HepG2 (cell line): ENCODE measurements at regions not wholly inside any gene's neighbourhood (a gene's known extent, or its start where the extent isn't known, plus 50 kb on each side); places are given as distances from the start of the nearest gene placed in this dataset.

ENCODE experiments used
- ATAC-seq: fragments of 200-7000 bp; cut with Tn5 transposase; 3 replicates; pipeline ENCODE4 v1.9.1; 2020; ENCODE audit warnings: mild to moderate bottlenecking, moderate library complexity
- BruUV-seq: library from RNA; stranded (reverse); fragments of 400-500 nt; replicated peaks from 2 replicates; lab custom pipeline; 2021; lab: Mats Ljungman, UMichigan
- CTCF ChIA-PET: fragments of 300-600 bp; formaldehyde crosslinking; extraction: SDS; loops from one replicate; lab custom pipeline; 2021; ENCODE audit warnings: low total read pairs, inconsistent platforms, low intra/inter-chr PET ratio; lab: Yijun Ruan, JAX
- POLR2A ChIA-PET: fragments of 350-600 bp; sonication (Branson Sonifier 250); formaldehyde crosslinking; loops from one replicate; lab custom pipeline; 2020; ENCODE audit warnings: antibody characterized with exemption, inconsistent platforms; lab: Yijun Ruan, JAX
- DNase-seq: peaks from one replicate; pipeline ENCODE4 v3.0.0-alpha.2; 2015; ENCODE audit warnings: low spot score
- FAIRE-seq: peaks from 3 replicates; lab custom pipeline; 2011; peaks lifted over from hg19 to GRCh38; lab: Jason Lieb, UNC
- H2AFZ ChIP-seq: one replicate; pipeline ENCODE4 v1.6.1; 2011; ENCODE audit warnings: low read length, inconsistent platforms
- H3K27ac ChIP-seq: fragments of 300-600 bp; 3 replicates; pipeline ENCODE4 v1.8.0; 2011; ENCODE audit warnings: mixed run types, mild to moderate bottlenecking, mixed read lengths, low read length, inconsistent platforms; ENCODE audit not compliant: insufficient read depth; ENCODE audit errors: extremely low read length
- H3K27me3 ChIP-seq, 2 experiments: fragments of 200-600 bp in 1 of 2; 2 replicates in 1 of 2; 3 replicates in 1 of 2; pipeline versions ENCODE4 v1.6.0 to v1.8.0; 2011; ENCODE audit warnings: low read length in 2 of 2, mild to moderate bottlenecking in 2 of 2, moderate library complexity in 2 of 2, inconsistent platforms in 1 of 2; ENCODE audit not compliant: insufficient read depth in 2 of 2, control insufficient read depth in 1 of 2
- H3K36me3 ChIP-seq, 2 experiments: fragments of 200-600 bp in 1 of 2; replicated peaks in 1 of 2; 2 replicates in 1 of 2; 3 replicates in 1 of 2; pipeline versions ENCODE4 v1.5.1 to v1.8.0; 2011; ENCODE audit warnings: low read length in 2 of 2, inconsistent platforms in 1 of 2; ENCODE audit not compliant: insufficient read depth in 2 of 2, control insufficient read depth in 1 of 2
- H3K4me1 ChIP-seq: 2 replicates; pipeline ENCODE4 v1.5.1; 2012; ENCODE audit warnings: low read length, inconsistent platforms; ENCODE audit not compliant: insufficient read depth
- H3K4me2 ChIP-seq: 2 replicates; pipeline ENCODE4 v1.6.0; 2011; ENCODE audit warnings: low read depth, low read length, inconsistent platforms
- H3K4me3 ChIP-seq, 3 experiments: fragments of 200-600 bp in 1 of 3; sonication (generic), shearing (Covaris generic) in 1 of 3; replicated peaks in 1 of 3; 2 replicates each; pipeline ENCODE4 v1.5.1; 2011 to 2016; ENCODE audit warnings: low read length in 3 of 3, inconsistent platforms in 2 of 3, low read depth in 2 of 3, mild to moderate bottlenecking in 2 of 3, control low read depth in 1 of 3, mixed read lengths in 1 of 3; ENCODE audit not compliant: insufficient read depth in 1 of 3
- H3K79me2 ChIP-seq: one replicate; pipeline ENCODE4 v1.6.1; 2011; ENCODE audit warnings: low read length, inconsistent platforms; ENCODE audit not compliant: insufficient read depth
- H3K9ac ChIP-seq: 2 replicates; pipeline ENCODE4 v1.6.0; 2011; ENCODE audit warnings: mild to moderate bottlenecking, low read depth, low read length, inconsistent platforms; ENCODE audit not compliant: insufficient read depth
- H3K9me3 ChIP-seq: 2 replicates; pipeline ENCODE4 v1.5.1; 2012; ENCODE audit warnings: mild to moderate bottlenecking, low read length
- H4K20me1 ChIP-seq: 2 replicates; pipeline ENCODE4 v1.6.0; 2011; ENCODE audit warnings: inconsistent platforms, mild to moderate bottlenecking, low read length, moderate library complexity; ENCODE audit not compliant: insufficient read depth
- ATF6 ChIP-seq: sonication (generic); formaldehyde crosslinking; conservative IDR thresholded peaks from 2 replicates; pipeline ENCODE4 v1.4.0; 2020; ENCODE audit warnings: missing genetic modification reagents
- LCORL ChIP-seq, 2 experiments: fragments of 450-650 bp in 1 of 2; sonication (generic) in 1 of 2; formaldehyde crosslinking in 1 of 2; IDR thresholded peaks; 2 replicates each; pipeline versions ENCODE4 v1.5.0 to v1.6.1; 2017 to 2020; ENCODE audit warnings: antibody characterized with exemption in 1 of 2, missing genetic modification reagents in 1 of 2
- MAF1 ChIP-seq: sonication (generic); formaldehyde crosslinking; IDR thresholded peaks from 2 replicates; pipeline ENCODE4 v1.5.0; 2020; ENCODE audit warnings: missing genetic modification reagents, borderline replicate concordance
- NBN ChIP-seq: fragments of 450-650 bp; conservative IDR thresholded peaks from 2 replicates; pipeline ENCODE4 v1.6.1; 2017
- PRMT3 ChIP-seq: sonication (generic); formaldehyde crosslinking; IDR thresholded peaks from 2 replicates; pipeline ENCODE4 v1.8.1; 2022; ENCODE audit warnings: low read depth, mild to moderate bottlenecking, moderate library complexity, missing genetic modification reagents, borderline replicate concordance
- SAP130 ChIP-seq: IDR thresholded peaks from 2 replicates; pipeline ENCODE4 v1.6.1; 2016; ENCODE audit warnings: low read depth
- ZBED4 ChIP-seq: sonication (generic); formaldehyde crosslinking; IDR thresholded peaks from 2 replicates; pipeline ENCODE4 v1.4.0; 2020; ENCODE audit warnings: missing genetic modification reagents, borderline replicate concordance
- ZFP37 ChIP-seq: sonication (generic); formaldehyde crosslinking; IDR thresholded peaks from 2 replicates; pipeline ENCODE4 v1.4.0; 2020; ENCODE audit warnings: missing genetic modification reagents, borderline replicate concordance
- ZNF446 ChIP-seq: sonication (generic); formaldehyde crosslinking; IDR thresholded peaks from 2 replicates; pipeline ENCODE4 v1.5.0; 2020; ENCODE audit warnings: mild to moderate bottlenecking, missing genetic modification reagents
- ZNF484 ChIP-seq: sonication (generic); formaldehyde crosslinking; IDR thresholded peaks from 2 replicates; pipeline ENCODE4 v1.5.1; 2020; ENCODE audit warnings: mild to moderate bottlenecking, low read depth, missing genetic modification reagents, borderline replicate concordance
- WGBS: methylation state at CpG from one replicate; pipeline ENCODE4 v1.1.6; 2017; ENCODE audit warnings: low lambda C conversion rate; 5-methylcytosine and 5-hydroxymethylcytosine counted together
- in situ Hi-C: cut with HindIII; loops from 2 replicates; pipeline ENCODE4 v1.10.0; 2017; ENCODE audit warnings: low pct_unique_long_range_greater_than_20kb; ENCODE audit not compliant: extremely low pct_ligation_motif_present
- intact Hi-C: fragments of 100-400 bp; cut with micrococcal nuclease; formaldehyde crosslinking; loops from one replicate; pipeline ENCODE4 v1.10.0; 2022; ENCODE audit not compliant: unreplicated experiment

- intact Hi-C loops, result no loop called here
- DNase-seq, result no peak
- no peak overlapping the region for H3K9ac ChIP-seq
- no peak overlapping the region for H3K27ac ChIP-seq
- ATAC-seq, result no peak
- 42% methylated on average over 5 of the region's 5 CpGs for WGBS
- no TSS peak for BruUV-seq
- no peak overlapping the region for H3K4me3 ChIP-seq
- in situ Hi-C loops, result no loop called here
- H4K20me1 ChIP-seq, result no peaks in the 10 kb centered on the region
- CTCF ChIA-PET, result no interaction called here
- H3K4me1 ChIP-seq, result no peaks in the 10 kb centered on the region
- H3K36me3 ChIP-seq, result no peaks in the 10 kb centered on the region
- no peak overlapping the region for H2AFZ ChIP-seq
- H3K27me3 ChIP-seq, result peaks cover 0 to 6% of the 10 kb centered on the region in 2 experiments; a peak in 1 of 5 replicates
- POLR2A ChIA-PET, result no interaction called here
- FAIRE-seq, result no peak
- no peak for TF ChIP-seq NBN
- H3K4me2 ChIP-seq, result no peak overlapping the region
- H3K9me3 ChIP-seq, result no peaks in the 10 kb centered on the region
- no peaks in the 10 kb centered on the region for H3K79me2 ChIP-seq
These were observed 396.5 kb upstream of the SEMA6A start for GRCh38 chr5:116971131-116971530.

GRCh38 chr5:116970318-116970717, 395.7 kb upstream of the SEMA6A start:
- no peak overlapping the region for H3K27ac ChIP-seq
- no peaks in the 10 kb centered on the region for H3K4me1 ChIP-seq
- in situ Hi-C loops (no loop called here), intact Hi-C loops (no loop called here)
- ATAC-seq, result no peak
- POLR2A ChIA-PET, result no interaction called here
- peaks cover 0 to 9% of the 10 kb centered on the region in 2 experiments; a peak in 2 of 5 replicates for H3K27me3 ChIP-seq
- CTCF ChIA-PET, result no interaction called here
- H2AFZ ChIP-seq, result no peak overlapping the region
- H3K4me2 ChIP-seq, result no peak overlapping the region
- H3K4me3 ChIP-seq, result no peak overlapping the region
- FAIRE-seq, result no peak
- no peak overlapping the region for H3K9ac ChIP-seq
- no peak for DNase-seq
- no peaks in the 10 kb centered on the region for H3K9me3 ChIP-seq
- H4K20me1 ChIP-seq, result no peaks in the 10 kb centered on the region
- TF ChIP-seq LCORL (IDR thresholded peaks at IDR 0.05), result no peak
- TF ChIP-seq LCORL (CRISPR knock-in tag; IDR thresholded peaks at IDR 0.05), result no peak
- TF ChIP-seq PRMT3, result no peak
- TF ChIP-seq ZNF484 (CRISPR knock-in tag), result no peak
- TF ChIP-seq ZFP37 (CRISPR knock-in tag), result no peak
- TF ChIP-seq ATF6 (CRISPR knock-in tag), result no peak
- TF ChIP-seq ZNF446 (CRISPR knock-in tag), result no peak
- TF ChIP-seq ZBED4 (CRISPR knock-in tag), result no peak
- no peak for TF ChIP-seq MAF1
- no peak for TF ChIP-seq SAP130 (CRISPR knock-in tag)
- H3K36me3 ChIP-seq, result no peaks in the 10 kb centered on the region
- no TSS peak for BruUV-seq
- no peaks in the 10 kb centered on the region for H3K79me2 ChIP-seq
- 0% methylated on average over 2 of the region's 2 CpGs for WGBS
